Vagina (tissue), 2 donors: ENCODE measurements at regions not wholly inside any gene's neighbourhood (a gene's known extent, or its start where the extent isn't known, plus 50 kb on each side); places are given as distances from the start of the nearest gene placed in this dataset.

Experiments
- DNase-seq, 2 donors: peaks; one replicate each; pipeline ENCODE4 v3.0.0-alpha.2; 2017; ENCODE audit errors: extremely low spot score in 2 of 2
- H3K27ac ChIP-seq: fragments of 200-600 bp; sonication (generic); one replicate; pipeline ENCODE4 v1.5.1; 2019
- H3K27me3 ChIP-seq: fragments of 200-600 bp; sonication (generic); one replicate; pipeline ENCODE4 v1.5.1; 2019
- H3K36me3 ChIP-seq, 2 donors: fragments of 200-600 bp; sonication (generic); one replicate each; pipeline ENCODE4 v1.5.1; 2017 to 2019
- H3K4me1 ChIP-seq: fragments of 200-600 bp; sonication (generic); one replicate; pipeline ENCODE4 v1.5.1; 2019
- H3K4me3 ChIP-seq, 2 donors: fragments of 200-600 bp; sonication (generic); 1 replicate in 1 of 2; 2 replicates in 1 of 2; pipeline ENCODE4 v1.5.1; 2016 to 2019
- H3K9me3 ChIP-seq: fragments of 200-600 bp; sonication (generic); one replicate; pipeline ENCODE4 v1.5.1; 2019
- CTCF ChIP-seq, 3 experiments: fragments of 450-650 bp in 2 of 3; fragments of 200-600 bp in 1 of 3; sonication (generic) in 1 of 3; IDR thresholded peaks; one replicate each; pipeline ENCODE4 v1.5.1; 2017 to 2019; ENCODE audit warnings: antibody characterized with exemption in 3 of 3, mild to moderate bottlenecking in 2 of 3, moderate library complexity in 2 of 3
- POLR2A ChIP-seq, 2 donors: fragments of 450-650 bp; IDR thresholded peaks; one replicate each; pipeline ENCODE4 v1.6.1; 2017; ENCODE audit warnings: antibody characterized with exemption in 2 of 2, mild to moderate bottlenecking in 2 of 2, moderate library complexity in 2 of 2
- POLR2AphosphoS5 ChIP-seq, 2 donors: sonication (generic); formaldehyde crosslinking; IDR thresholded peaks; one replicate each; pipeline ENCODE4 v1.9.0; 2017; ENCODE audit warnings: antibody characterized with exemption in 2 of 2, mild to moderate bottlenecking in 2 of 2, low read depth in 1 of 2; ENCODE audit not compliant: insufficient read depth in 1 of 2
- intact Hi-C: fragments of 100-400 bp; cut with DNase I; formaldehyde crosslinking; loops from one replicate; pipeline ENCODE4 v1.15.1; 2023

GRCh38 chr10:62904281-62904875 lies 88.2 kb upstream of the EGR2 start:
- no peak overlapping the region for H3K4me3 ChIP-seq
- TF ChIP-seq POLR2AphosphoS5 (IDR thresholded peaks at IDR 0.05; ENCODE audit: insufficient read depth in 1 of 2, low read depth in 1 of 2): no peak
- H3K9me3 ChIP-seq: no peaks in the 10 kb centered on the region
- intact Hi-C loops: loop anchor here (10.0 kb wide), 1 partner anchor 300 kb away; no protein-coding TSS in a partner anchor
- no peaks in the 10 kb centered on the region for H3K4me1 ChIP-seq
- H3K27ac ChIP-seq: no peak overlapping the region
- H3K36me3 ChIP-seq: no peaks in the 10 kb centered on the region
- no peaks in the 10 kb centered on the region for H3K27me3 ChIP-seq
- DNase-seq: no peak

GRCh38 chr10:62903828-62904227 lies 87.7 kb upstream of the EGR2 start:
- no peaks in the 10 kb centered on the region for H3K27me3 ChIP-seq
- H3K4me3 ChIP-seq: no peak overlapping the region
- H3K4me1 ChIP-seq: no peaks in the 10 kb centered on the region
- no peaks in the 10 kb centered on the region for H3K36me3 ChIP-seq
- TF ChIP-seq CTCF (IDR thresholded peaks at IDR 0.05): no peak
- no peak for TF ChIP-seq POLR2AphosphoS5 (IDR thresholded peaks at IDR 0.05; ENCODE audit: insufficient read depth in 1 of 2, low read depth in 1 of 2)
- TF ChIP-seq POLR2A (IDR thresholded peaks at IDR 0.05): no peak
- no peak for DNase-seq
- H3K9me3 ChIP-seq: no peaks in the 10 kb centered on the region
- no peak overlapping the region for H3K27ac ChIP-seq
- intact Hi-C loops: loop anchor here (10.0 kb wide), 1 partner anchor 299 kb away; no protein-coding TSS in a partner anchor

- Histone ChIP-seq H3K4me1 (no peaks in the 10 kb centered on the region), H3K27me3 (no peaks in the 10 kb centered on the region), H3K36me3 (no peaks in the 10 kb centered on the region), H3K9me3 (no peaks in the 10 kb centered on the region), H3K4me3 (no peak overlapping the region), H3K27ac (no peak overlapping the region)
- DNase-seq: no peak
- TF ChIP-seq POLR2A (IDR thresholded peaks at IDR 0.05) (no peak), POLR2AphosphoS5 (IDR thresholded peaks at IDR 0.05; ENCODE audit: insufficient read depth in 1 of 2, low read depth in 1 of 2) (no peak), CTCF (IDR thresholded peaks at IDR 0.05) (no peak)
- intact Hi-C loops: loop anchor here (10.0 kb wide), 1 partner anchor 296 kb away; no protein-coding TSS in a partner anchor
Observed at GRCh38 chr10:62900829-62901571, 84.8 kb upstream of the EGR2 start.

- no peak for DNase-seq
- Histone ChIP-seq H3K36me3 (no peaks in the 10 kb centered on the region), H3K4me3 (no peak overlapping the region), H3K4me1 (no peaks in the 10 kb centered on the region), H3K27me3 (no peaks in the 10 kb centered on the region), H3K27ac (no peak overlapping the region), H3K9me3 (no peaks in the 10 kb centered on the region)
- no peak for TF ChIP-seq CTCF (IDR thresholded peaks at IDR 0.05)
- no peak for TF ChIP-seq POLR2AphosphoS5 (IDR thresholded peaks at IDR 0.05; ENCODE audit: insufficient read depth in 1 of 2, low read depth in 1 of 2)
- TF ChIP-seq POLR2A (IDR thresholded peaks at IDR 0.05): no peak
- intact Hi-C loops: no loop called here
Observed at GRCh38 chr10:62899311-62899710, 83.1 kb upstream of the EGR2 start.

GRCh38 chr10:62895063-62895462 lies 78.9 kb upstream of the EGR2 start:
- Histone ChIP-seq H3K27me3 (no peaks in the 10 kb centered on the region), H3K4me3 (no peak overlapping the region), H3K36me3 (no peaks in the 10 kb centered on the region), H3K9me3 (no peaks in the 10 kb centered on the region), H3K4me1 (no peaks in the 10 kb centered on the region), H3K27ac (no peak overlapping the region)
- TF ChIP-seq POLR2A (IDR thresholded peaks at IDR 0.05): no peak
- no peak for DNase-seq
- intact Hi-C loops: no loop called here

GRCh38 chr10:62894156-62894555 lies 78.0 kb upstream of the EGR2 start:
- no peak for TF ChIP-seq CTCF (IDR thresholded peaks at IDR 0.05)
- no peak for TF ChIP-seq POLR2AphosphoS5 (IDR thresholded peaks at IDR 0.05; ENCODE audit: insufficient read depth in 1 of 2, low read depth in 1 of 2)
- TF ChIP-seq POLR2A (IDR thresholded peaks at IDR 0.05): no peak
- no peak overlapping the region for H3K27ac ChIP-seq
- intact Hi-C loops: no loop called here

More at GRCh38 chr10:62894156-62894555, 78.0 kb upstream of the EGR2 start:
- H3K36me3 ChIP-seq: no peaks in the 10 kb centered on the region
- no peak for DNase-seq
- H3K4me1 ChIP-seq: no peaks in the 10 kb centered on the region
- H3K27me3 ChIP-seq: no peaks in the 10 kb centered on the region
- H3K4me3 ChIP-seq: no peak overlapping the region
- H3K9me3 ChIP-seq: no peaks in the 10 kb centered on the region
